GM23338 (cell line): ENCODE measurements at regions not wholly inside any gene's neighbourhood (a gene's known extent, or its start where the extent isn't known, plus 50 kb on each side); places are given as distances from the start of the nearest gene placed in this dataset.

Experiments
- EZH2 ChIP-seq: fragments of 200-600 bp; sonication (generic); IDR thresholded peaks from one replicate; pipeline ENCODE4 v1.8.0; 2017; ENCODE audit warnings: antibody characterized with exemption, mild to moderate bottlenecking, low read depth; ENCODE audit not compliant: unreplicated experiment
- TF ChIP-seq, protein P1 (sequence below), 2 experiments: fragments of 200-600 bp in 1 of 2; sonication (generic) in 1 of 2; conservative IDR thresholded peaks; 2 replicates each; pipeline versions ENCODE4 v1.5.1 to v1.6.1; 2016 to 2017; ENCODE audit warnings: antibody characterized with exemption in 2 of 2, low read depth in 2 of 2, mild to moderate bottlenecking in 2 of 2, moderate library complexity in 1 of 2
- TF ChIP-seq, protein P2 (sequence below): IDR thresholded peaks from one replicate; pipeline ENCODE4 v1.6.1; 2018; ENCODE audit warnings: antibody characterized with exemption; ENCODE audit not compliant: unreplicated experiment

DNA sequence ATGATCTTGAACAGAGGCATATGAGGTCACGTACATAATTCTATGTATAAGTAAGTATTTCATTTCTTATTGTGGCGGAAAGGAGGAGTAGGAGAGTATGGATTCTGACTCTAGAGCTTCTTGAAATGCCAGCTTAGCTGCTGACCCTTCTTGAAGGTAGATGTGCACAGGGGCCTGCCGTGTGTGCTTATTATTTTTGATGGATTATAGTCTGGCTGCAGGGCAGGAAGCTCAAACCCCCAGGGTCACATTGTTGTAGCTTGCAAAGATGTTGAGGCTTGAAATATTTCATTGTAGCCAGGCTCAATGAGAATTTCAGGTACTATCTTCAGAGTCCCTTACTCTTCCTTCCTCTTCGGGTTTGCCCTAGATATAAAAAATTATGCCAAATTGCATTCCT is 418.8 kb downstream of the OLFM4 start:
- TF ChIP-seq, protein P1, sequence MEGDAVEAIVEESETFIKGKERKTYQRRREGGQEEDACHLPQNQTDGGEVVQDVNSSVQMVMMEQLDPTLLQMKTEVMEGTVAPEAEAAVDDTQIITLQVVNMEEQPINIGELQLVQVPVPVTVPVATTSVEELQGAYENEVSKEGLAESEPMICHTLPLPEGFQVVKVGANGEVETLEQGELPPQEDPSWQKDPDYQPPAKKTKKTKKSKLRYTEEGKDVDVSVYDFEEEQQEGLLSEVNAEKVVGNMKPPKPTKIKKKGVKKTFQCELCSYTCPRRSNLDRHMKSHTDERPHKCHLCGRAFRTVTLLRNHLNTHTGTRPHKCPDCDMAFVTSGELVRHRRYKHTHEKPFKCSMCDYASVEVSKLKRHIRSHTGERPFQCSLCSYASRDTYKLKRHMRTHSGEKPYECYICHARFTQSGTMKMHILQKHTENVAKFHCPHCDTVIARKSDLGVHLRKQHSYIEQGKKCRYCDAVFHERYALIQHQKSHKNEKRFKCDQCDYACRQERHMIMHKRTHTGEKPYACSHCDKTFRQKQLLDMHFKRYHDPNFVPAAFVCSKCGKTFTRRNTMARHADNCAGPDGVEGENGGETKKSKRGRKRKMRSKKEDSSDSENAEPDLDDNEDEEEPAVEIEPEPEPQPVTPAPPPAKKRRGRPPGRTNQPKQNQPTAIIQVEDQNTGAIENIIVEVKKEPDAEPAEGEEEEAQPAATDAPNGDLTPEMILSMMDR (conservative IDR thresholded peaks at IDR 0.05; ENCODE audit: low read depth in 2 of 2), result no peak
- TF ChIP-seq, protein P2, sequence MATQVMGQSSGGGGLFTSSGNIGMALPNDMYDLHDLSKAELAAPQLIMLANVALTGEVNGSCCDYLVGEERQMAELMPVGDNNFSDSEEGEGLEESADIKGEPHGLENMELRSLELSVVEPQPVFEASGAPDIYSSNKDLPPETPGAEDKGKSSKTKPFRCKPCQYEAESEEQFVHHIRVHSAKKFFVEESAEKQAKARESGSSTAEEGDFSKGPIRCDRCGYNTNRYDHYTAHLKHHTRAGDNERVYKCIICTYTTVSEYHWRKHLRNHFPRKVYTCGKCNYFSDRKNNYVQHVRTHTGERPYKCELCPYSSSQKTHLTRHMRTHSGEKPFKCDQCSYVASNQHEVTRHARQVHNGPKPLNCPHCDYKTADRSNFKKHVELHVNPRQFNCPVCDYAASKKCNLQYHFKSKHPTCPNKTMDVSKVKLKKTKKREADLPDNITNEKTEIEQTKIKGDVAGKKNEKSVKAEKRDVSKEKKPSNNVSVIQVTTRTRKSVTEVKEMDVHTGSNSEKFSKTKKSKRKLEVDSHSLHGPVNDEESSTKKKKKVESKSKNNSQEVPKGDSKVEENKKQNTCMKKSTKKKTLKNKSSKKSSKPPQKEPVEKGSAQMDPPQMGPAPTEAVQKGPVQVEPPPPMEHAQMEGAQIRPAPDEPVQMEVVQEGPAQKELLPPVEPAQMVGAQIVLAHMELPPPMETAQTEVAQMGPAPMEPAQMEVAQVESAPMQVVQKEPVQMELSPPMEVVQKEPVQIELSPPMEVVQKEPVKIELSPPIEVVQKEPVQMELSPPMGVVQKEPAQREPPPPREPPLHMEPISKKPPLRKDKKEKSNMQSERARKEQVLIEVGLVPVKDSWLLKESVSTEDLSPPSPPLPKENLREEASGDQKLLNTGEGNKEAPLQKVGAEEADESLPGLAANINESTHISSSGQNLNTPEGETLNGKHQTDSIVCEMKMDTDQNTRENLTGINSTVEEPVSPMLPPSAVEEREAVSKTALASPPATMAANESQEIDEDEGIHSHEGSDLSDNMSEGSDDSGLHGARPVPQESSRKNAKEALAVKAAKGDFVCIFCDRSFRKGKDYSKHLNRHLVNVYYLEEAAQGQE, result no peak
- no peak for TF ChIP-seq EZH2
